ENCODE measurements at regions not wholly inside any gene's neighbourhood (a gene's known extent, or its start where the extent isn't known, plus 50 kb on each side); places are given as distances from the start of the nearest gene placed in this dataset.

DNA sequence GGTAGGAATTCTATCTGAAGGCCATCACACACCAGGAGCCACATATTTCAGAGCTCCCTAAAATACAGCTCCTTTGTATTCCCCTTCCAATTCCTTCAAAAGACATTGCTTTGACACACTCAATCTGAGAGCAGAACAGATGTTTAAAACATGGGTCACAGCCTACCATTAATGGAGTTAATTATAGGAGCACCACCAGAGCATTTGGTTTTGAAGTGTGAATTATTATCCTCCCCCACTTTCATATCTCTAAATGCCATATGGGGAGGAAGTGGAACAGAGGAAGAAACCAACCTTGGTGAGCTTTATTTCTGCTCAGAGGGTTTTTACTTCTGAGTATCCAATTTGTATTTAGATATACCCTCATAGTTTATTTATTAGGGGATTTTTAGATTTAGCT, 50.7 kb upstream of the TNFRSF21 start:
- no peak for DNase-seq

DNA sequence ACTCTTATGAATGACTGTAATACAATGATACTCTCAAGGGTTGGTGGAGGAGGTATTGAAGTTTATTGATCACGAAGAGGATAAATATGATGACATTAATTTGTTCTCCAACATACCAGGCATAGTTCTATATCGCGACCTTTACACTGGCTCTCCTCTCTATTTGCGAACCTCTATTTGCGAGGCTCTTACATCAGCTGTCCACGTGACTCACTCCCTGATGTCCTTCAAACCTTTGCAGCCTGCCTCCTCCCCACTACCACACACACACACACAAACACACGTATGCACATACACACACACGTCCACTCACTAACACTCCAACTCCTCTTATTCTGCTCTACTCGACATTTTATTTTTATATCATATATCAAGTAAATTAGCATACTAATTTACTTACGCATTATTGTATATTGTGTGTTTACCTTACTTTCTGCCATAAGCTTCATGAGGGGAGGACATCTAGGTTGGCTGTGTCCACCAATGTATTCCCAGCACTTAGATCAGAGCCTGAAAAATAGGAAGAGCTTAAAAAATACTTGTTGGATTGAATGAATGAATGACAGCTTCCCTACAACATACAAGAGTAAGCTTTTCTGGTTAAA, 53.3 kb upstream of the TNFRSF21 start:
- no peak for DNase-seq

DNA sequence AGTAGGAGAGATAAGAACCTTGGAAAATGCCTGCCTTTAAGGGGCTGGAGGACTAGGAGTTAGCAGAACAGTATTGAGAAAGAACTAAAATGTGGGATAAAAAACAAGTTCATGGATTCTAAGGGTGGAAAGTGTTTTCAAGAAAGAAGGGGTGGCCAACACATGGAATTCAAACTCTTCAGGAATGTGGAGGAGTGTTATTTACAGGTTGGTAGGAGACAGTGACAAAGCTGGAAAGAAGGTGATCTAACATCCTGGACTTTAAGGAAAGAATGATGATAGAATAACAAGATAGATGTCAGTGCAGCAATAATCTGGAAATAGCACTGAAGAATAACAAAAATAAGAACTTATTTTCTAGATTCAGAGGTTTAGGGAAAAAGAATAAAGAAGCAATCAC, 54.0 kb upstream of the TNFRSF21 start:
- no peak for DNase-seq

DNA sequence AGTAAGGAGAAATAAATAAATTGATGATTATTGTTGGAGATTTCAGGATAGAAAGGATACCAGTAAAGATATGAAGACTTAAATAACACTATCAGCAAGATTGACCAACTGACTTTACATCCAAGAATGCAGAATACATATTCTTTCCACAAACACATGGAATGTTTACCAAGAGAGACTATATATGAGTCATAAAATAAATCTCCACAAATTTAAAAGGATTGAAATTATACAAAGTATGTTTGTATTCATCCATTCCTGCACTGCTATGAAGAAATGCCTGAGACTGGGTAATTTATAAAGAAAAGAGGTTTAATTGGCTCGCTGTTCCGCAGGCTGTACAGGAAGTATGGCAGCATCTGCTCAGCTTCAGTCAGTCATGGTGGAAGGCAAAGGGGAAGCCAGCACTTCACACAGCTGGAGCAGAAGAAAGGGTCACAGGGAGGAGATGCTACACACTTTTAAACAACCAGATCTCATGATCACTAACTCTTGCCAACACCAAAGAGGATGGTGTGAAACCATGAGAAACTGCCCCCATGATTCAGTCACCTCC, 56.7 kb upstream of the TNFRSF21 start:
- no peak for DNase-seq

DNA sequence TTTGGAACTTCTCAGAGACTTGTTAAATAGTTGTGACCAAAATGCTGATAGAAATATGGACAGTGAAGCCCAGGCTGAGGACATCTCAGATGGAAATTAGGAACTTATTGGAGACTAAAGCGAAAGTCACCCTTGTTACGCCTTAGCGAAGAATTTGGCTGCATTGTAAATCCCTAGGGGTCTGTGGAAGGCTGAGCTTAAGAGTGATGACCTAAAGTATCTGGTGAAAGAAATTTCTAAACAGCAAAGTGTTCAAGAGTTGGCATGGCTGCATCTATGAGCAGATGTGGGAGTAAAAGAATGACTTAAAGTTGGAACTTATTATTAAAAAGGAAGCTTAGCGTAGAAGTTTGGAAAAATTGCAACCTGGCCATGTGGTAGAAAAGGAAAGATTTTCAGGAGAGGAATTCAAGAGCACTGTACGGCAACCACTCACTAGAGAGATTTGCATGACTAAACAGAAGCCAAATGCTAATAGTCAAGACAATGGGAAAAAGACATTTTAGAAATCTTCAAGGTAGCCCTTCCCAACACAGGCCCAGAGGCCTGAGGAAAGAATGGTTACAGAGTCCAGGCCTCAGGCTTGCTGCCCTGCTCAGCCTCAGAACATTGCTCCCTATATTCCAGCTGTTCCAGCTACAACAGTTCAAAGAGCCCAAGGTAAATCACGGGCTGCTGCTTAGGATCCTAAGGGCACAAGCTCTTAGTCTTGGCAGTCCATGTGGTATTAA, 61.6 kb upstream of the TNFRSF21 start:
- DNase-seq, result no peak

DNA sequence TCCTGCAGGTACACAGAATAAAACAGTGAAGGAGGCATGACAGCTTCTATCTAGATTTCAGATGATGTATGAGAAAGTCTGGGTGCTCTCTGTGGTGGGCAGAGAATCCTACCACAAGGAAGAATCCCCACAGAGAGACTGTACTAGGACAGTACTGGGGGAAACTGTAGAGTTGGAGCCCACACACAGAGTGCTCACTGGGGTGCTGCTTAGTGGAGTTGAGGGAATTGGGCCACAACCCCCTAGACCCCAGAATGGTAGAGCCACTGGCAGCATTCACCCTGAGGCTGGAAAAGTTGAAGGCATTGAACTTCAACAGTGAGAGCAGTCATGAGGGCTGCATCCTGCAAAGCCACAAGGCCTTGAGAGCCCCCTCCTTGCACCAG, 62.2 kb upstream of the TNFRSF21 start:
- DNase-seq, result no peak

DNA sequence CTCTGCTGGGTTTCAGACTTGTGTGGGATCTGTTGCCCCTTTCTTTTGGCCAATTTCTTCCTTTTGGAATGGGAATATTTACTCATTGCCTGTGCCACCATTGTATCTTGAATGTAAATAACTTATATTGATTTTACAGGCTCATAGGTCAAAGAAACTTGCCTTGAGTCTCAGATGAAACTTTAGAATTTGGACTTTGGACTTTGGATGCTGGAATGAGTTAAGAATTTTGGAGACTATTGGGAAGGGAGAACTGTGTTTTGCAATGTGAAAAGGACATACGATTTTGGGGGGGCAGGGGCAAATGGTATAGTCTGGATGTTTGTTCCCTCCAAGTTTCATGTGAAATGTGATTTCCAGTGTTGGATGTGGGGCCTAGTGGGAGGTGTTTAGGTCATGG, 62.6 kb upstream of the TNFRSF21 start:
- no peak for DNase-seq

DNA sequence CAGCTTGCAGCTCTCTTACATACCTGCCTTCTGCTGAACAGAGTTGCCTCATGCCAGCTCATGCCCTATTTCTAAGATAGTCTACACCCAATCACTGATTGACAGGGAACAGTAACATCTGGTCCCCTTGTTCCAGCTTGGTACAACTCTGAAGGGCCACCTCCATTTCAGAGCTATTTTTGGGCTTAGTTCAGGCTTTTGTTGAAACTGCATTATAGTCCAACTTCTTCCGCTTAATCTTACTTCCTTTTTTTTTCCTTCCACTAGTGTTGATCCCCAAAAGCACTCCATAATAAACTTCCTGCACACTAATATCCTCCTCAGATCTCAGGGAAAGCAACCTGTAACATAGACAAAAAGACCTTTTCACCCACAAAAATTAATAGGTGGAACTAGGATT, 65.7 kb upstream of the TNFRSF21 start:
- DNase-seq, result no peak

DNA sequence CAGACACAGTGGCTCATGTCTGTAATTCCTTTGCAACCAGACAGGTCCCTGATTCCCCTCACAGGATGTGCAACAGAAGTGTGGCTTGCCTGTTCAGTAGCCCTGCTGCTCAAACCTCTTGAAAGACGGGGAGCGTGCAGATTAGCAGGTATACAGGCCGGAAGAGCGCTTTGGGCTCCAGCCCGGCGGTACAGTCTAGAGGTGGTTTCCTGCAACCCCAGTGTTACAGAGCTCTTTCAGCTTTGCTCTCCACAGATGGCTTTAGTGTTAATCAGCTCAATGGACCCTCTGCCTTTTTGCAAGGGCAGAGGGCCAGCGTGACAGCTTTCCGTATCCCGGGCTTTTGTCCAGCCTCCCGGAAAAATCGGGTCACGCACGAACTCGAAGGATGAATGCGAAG, 67.2 kb upstream of the TNFRSF21 start:
- DNase-seq, result no peak

DNA sequence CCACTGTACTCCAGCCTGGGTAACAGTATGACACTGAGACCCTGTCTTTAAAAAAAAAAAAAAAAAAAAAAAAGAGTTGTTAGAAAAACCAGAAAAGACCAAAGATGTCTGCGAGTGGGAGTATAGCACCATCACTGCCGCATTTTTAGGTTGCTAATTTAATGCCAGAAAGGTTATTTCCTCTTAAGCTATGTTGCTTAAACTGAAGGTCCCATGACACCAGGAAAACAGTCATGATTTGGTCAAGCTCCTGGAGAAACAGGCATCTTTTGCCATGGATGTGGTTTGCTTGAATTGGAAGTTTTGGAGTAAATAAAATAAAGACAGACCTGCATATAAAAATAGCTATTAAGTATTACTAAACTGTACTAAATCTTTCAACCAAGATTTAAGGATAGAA, 68.3 kb upstream of the TNFRSF21 start:
- no peak for DNase-seq

DNA sequence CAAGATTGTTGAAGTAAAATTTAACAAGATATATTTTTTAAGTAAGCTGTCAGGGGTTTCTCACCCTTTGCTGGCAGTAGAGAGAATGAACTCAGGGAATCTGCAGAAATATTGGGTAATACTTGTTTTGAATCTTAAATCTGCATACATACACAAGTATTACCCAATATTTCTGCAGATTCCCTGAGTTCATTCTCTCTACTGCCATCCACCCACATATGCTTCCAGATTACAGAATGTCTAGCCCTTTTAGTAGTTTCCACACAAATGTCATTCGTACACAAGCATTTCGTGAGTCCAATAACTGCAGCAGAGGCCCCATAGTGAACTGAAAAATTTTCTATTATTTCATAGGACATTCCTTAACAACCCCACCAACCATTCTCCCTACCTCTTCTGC, 69.6 kb upstream of the TNFRSF21 start:
- DNase-seq, result no peak

DNA sequence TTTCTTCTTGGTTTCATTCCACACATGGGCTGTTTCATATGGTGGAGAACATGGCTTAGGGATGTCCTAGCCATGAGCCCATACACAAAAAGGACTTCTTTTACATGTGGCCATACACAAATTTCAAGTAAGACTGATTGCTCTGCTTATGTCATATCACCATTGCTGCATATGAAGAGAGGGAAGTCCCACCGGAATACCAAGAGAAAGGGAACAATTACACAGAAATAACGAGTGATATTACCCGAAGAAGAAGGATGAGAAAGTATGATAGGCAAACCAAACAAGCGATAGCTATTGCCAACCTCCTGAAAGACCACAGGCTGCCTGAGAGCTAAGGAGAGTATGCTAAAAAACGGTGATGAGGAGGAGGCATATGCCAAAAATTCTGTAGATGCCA, 70.5 kb upstream of the TNFRSF21 start:
- DNase-seq, result no peak

DNA sequence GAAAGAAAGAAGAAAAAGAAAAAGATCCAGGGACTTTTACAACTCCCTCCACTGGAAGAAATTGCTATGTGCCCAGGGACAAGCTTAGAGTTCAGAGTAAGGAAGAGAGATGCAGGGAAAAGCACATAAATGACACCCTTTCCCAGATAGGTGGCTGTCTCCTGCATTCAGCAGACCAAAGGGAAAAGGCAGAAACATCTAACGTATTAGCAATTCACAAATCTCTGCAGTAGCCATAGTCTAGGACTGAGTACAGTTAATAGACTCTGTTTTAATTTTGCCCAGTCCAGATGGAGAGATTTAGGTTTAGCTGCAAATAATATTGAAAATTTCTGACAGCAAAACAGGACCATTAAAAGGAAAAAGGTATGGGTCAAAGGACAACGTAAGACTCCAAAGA, 71.3 kb upstream of the TNFRSF21 start:
- no peak for DNase-seq

DNA sequence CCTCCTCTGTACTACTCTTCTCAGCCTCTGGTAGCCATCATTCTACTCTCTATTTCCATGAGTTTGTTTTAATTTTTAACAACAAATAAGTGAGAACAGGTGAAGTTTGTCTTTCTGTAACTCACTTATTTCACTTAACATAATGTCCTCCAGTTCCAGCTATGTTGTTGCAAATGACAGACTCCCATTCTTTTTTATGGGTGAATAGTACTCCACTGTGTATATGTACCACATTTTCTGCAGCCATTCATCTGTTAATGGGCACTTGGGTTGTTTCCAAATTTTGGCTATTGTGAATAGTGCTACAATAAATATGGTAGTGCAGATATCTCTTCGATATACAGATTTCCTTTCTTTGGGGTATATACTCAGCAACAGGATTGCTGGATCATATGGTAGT, 73.7 kb upstream of the TNFRSF21 start:
- DNase-seq, result no peak

DNA sequence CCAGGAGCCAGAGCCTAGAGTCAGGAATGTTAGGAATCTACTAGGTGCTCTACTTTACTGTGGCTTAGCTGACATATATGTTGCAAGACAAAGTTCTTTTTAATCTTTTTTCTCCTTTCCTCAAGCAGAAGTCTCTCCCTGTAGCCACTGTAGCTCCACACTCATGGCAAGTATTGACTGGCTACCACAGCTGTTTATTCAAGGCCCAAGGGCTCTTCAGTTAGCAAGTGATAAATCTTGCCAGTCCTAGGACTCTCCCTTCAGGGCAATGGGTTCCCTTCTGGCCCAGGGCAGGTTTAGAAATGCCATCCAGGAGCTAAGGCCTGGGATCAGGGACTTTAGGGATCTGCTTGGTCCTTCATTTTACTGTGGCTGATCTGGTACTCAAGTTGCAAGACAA, 82.0 kb upstream of the TNFRSF21 start:
- DNase-seq, result no peak

DNA sequence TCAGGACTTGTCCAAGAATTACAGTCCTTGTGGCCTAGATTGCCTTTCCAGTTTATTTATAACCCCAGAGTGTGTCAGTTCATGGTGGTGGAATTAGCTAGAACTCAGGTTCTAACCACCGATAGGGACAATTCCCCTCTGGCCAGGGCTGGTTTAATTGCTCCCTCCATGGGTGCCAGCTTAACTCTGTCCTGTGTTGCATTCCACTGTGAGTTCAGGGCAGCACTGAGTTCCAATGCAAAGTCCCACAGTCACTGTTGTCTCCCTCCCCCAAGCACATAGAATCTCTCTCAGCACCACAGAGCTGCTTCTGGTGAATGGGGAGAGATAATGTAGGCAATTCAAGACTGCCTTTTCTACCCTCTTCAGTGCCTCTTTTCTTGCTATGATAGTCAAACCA, 82.5 kb upstream of the TNFRSF21 start:
- no peak for DNase-seq

DNA sequence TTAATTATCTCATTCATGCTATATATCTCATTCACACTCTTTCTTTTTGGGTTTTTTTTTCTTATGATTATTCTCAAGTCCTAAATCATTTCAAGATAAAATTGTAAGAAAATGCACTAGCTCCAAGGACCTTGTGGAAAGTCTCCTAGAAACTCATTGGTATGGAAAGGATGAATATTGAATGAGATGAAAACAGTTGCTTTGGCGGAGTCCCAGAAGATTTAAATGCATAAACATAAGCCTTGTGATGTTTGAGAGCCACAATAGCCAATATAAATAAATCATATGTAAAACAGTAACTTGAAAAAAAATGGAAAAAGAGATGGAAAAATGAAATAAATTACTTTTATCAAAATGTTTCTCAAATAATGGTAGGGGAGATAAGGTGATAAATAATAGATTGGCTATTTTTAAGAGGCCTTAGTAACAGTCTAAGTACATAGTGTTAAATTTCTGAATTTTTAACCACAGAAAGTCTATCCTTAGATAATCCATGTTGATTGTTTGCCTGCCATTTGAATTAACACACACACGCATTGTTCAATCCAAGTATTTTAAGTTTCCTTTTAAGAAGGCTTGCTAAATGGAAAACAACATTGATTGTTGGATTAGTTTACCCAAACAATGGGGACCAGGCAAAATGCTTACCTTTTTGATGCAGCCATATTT, 81.1 kb upstream of the CD2AP start:
- no peak for DNase-seq

DNA sequence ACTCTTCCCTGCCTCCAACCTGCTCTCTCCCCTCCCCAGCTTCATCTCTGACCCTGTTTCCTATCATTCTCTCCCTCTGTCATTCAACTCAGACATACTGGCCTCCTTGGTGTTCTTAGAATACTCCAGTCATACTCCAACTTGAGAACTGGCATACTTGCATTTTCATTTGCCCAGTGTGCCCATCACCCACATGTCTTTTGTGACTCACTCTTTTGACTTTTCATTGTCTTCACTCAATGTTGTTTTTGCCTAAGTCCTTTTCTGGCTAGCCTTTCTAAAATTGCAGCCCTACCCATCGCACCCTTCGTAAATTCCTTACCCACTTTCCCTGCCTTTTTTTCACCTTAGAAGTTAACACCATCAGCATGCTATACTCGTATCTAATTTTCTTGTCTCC, 77.0 kb upstream of the CD2AP start:
- no peak for DNase-seq

DNA sequence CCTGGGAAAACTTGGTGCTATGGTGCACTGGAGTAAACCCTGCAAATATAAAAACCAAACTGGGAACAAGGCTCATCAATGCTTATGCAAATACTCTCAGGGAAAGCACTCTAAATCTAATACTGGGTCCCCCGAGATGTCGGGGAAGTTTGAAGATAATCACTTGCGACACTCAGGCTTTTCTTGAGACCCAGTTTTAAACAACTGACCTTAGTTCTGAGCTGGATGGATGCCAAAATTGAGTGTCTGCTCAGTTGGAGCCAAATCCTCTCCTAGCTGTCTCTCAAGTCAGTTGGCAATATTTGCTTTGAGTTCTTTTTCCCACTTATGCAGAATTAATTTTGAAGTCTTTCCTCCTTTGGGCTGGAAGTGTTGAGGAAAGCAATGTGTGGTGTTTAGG, 75.5 kb upstream of the CD2AP start:
- DNase-seq, result no peak

DNA sequence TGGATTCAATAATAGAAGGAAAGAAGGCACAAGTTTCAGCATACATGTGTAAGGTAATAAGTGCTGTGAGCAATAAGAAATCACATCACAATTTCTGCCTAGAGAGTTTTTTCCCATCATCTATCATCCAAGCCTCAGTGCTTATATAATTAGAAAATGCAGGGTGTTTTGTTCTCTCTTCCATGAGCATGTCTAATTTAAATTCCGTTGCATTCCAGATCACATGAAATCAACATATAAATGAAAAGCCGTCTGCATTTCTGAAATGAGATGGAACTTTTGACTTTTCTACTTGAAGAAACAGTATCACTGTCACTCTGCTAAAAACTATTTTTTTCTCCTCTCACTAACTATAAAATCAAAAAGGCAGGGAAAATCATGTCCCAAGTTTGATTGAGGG, 74.5 kb upstream of the CD2AP start:
- DNase-seq, result no peak

DNA sequence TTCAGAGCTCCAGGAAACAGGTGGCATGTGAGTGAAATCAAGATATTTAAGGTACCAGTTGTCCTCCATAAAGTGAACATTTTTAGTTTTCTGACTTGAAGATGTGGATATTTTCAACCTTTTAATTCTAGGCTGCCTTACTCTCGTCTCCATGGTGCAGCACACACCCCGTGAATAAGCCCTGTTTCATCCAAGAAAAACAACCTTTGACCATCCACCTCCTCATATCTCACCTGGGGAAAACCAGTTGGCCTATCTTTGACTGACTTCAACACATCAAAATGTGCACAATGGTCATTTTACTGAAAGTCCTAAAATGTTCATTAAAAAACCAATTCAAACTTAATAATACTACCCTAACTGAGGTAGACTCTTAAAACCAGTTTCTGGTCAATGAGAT, 73.8 kb upstream of the CD2AP start:
- DNase-seq, result no peak

DNA sequence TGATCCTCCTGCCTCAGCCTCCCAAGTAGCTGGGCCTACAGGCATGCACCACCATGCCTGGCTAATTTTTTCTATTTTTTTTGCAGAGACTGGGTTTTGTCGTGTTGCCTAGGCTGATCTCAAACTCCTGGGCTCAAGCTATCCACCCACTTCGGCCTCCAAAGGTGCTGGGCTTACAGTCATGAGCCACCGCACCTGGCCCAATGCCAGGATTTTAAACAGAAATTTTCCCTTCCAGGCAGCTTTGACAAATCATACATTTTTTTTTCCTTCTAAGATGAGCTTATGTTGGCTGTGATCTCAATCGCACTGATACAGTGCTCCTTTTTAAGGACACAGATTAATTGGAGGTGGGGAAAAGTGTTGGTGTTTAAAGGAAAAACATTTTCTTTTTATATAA, 73.2 kb upstream of the CD2AP start:
- DNase-seq, result no peak

DNA sequence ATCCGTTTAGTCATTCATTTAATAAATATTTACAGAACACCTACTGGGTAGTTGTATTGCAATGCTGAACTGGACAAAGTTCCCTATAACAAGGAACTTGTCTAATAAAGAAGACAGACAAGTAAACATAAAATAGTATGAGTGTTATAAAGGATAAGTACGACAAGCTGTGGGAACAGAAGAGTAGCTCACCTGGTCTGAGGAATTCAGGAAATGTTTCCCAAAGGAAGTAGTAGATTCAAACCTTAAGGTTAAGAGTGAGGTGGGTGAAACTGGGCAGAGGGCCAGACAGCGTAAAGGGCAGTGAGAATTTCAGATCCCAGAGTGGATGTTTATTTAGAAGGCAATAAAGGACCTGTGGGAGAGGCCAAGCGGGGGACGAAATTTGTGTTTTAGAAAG, 72.3 kb upstream of the CD2AP start:
- DNase-seq, result peak; percentile 8
